GM03348 (cell line): ENCODE measurements at regions not wholly inside any gene's neighbourhood (a gene's known extent, or its start where the extent isn't known, plus 50 kb on each side); places are given as distances from the start of the nearest gene placed in this dataset.
A peak's percentile ranks its signal among the peaks of the same experiment; 100 is the strongest.
"Not testable (repeated sequence)": the region's sequence is repeated elsewhere in the genome, so short reads cannot be mapped to it uniquely, and the experiment has no call there.

Source experiments
- DNase-seq: peaks from one replicate; pipeline ENCODE4 v3.0.0; 2012; ENCODE audit warnings: low spot score

GRCh38 chr5:96483878-96484277 is 50.8 kb upstream of the PCSK1 start:
- no peak for DNase-seq

- DNase-seq = no peak
Measured at GRCh38 chr5:96487859-96488258, 54.8 kb upstream of the PCSK1 start.

- no peak for DNase-seq
Measured at GRCh38 chr5:96489532-96489931, 56.5 kb upstream of the PCSK1 start.

- DNase-seq = no peak
Measured at GRCh38 chr5:96492459-96493047, 59.5 kb upstream of the PCSK1 start.

GRCh38 chr5:96493219-96493790 is 60.3 kb upstream of the PCSK1 start:
- no peak for DNase-seq

GRCh38 chr5:96495412-96495811 is 62.4 kb upstream of the PCSK1 start:
- not testable (repeated sequence) for DNase-seq

- not testable (repeated sequence) for DNase-seq
Measured at GRCh38 chr5:96497027-96497426, 64.0 kb upstream of the PCSK1 start.

- DNase-seq = no peak
Measured at GRCh38 chr5:96499753-96500345, 66.8 kb upstream of the PCSK1 start.

- no peak for DNase-seq
Measured at GRCh38 chr5:96501991-96502646, 69.1 kb upstream of the PCSK1 start.

GRCh38 chr5:96503501-96504236 is 70.6 kb upstream of the PCSK1 start:
- no peak for DNase-seq

- no peak for DNase-seq
Measured at GRCh38 chr5:96506376-96506775, 73.3 kb upstream of the PCSK1 start.

- no peak for DNase-seq
Measured at GRCh38 chr5:96506866-96507527, 73.9 kb upstream of the PCSK1 start.

- no peak for DNase-seq
Measured at GRCh38 chr5:96509316-96509715, 76.3 kb upstream of the PCSK1 start.

- peak; percentile 81 for DNase-seq
Measured at GRCh38 chr5:96509721-96510350, 76.8 kb upstream of the PCSK1 start.

GRCh38 chr5:96516631-96517071 is 83.6 kb upstream of the PCSK1 start:
- peak; percentile 24 for DNase-seq

- DNase-seq = no peak
Measured at GRCh38 chr5:96517295-96517694, 84.2 kb upstream of the PCSK1 start.

GRCh38 chr5:96520345-96520744 is 87.3 kb upstream of the PCSK1 start:
- DNase-seq = no peak

- no peak for DNase-seq
Measured at GRCh38 chr5:96522635-96523355, 89.7 kb upstream of the PCSK1 start.

- no peak for DNase-seq
Measured at GRCh38 chr5:96527768-96528661, 95.0 kb upstream of the PCSK1 start.
